Ovary (tissue), 3 donors: ENCODE measurements at regions not wholly inside any gene's neighbourhood (a gene's known extent, or its start where the extent isn't known, plus 50 kb on each side); places are given as distances from the start of the nearest gene placed in this dataset.

Source experiments
- CTCF ChIP-seq, 3 donors: fragments of 450-650 bp in 2 of 3; fragments of 200-600 bp in 1 of 3; IDR thresholded peaks; one replicate each; pipeline versions ENCODE4 v1.5.1 to v1.8.0; 2016 to 2022; ENCODE audit warnings: antibody characterized with exemption in 3 of 3, mild to moderate bottlenecking in 1 of 3
- POLR2A ChIP-seq: fragments of 450-650 bp; IDR thresholded peaks from one replicate; pipeline ENCODE4 v1.6.1; 2017; ENCODE audit warnings: antibody characterized with exemption, mild to moderate bottlenecking, moderate library complexity
- donor health status: DM: no; HTN: no; CAD: no.

DNA sequence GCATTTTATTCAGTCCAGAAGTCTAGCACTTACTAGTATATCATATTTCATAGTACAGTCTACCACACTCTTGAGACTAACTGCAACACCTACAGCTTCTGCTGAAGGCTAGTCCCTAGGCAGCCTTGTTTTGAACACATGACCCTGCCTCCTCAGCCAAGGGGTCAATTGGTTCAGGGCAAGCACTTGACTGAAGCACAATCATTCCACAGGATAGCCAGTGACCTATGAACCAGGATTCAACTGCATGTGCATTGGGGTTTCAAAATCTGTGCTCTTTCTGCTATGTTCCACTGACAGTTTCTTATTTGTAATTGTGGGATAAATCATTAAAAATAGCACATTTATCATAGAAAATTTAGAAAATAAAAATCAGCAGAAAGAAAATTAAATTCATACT is 186.8 kb downstream of the TMEM161B start:
- TF ChIP-seq CTCF (IDR thresholded peaks at IDR 0.05) (no peak), POLR2A (no peak)
